Esophagus muscularis mucosa (tissue), 2 donors: ENCODE measurements at regions not wholly inside any gene's neighbourhood (a gene's known extent, or its start where the extent isn't known, plus 50 kb on each side); places are given as distances from the start of the nearest gene placed in this dataset.

Experiments used
- POLR2A ChIP-seq: fragments of 450-650 bp; IDR thresholded peaks from one replicate; pipeline ENCODE4 v1.6.1; 2017; ENCODE audit warnings: antibody characterized with exemption, moderate library complexity, mild to moderate bottlenecking, low read depth
- POLR2AphosphoS5 ChIP-seq, 2 donors: sonication (generic); formaldehyde crosslinking; IDR thresholded peaks; one replicate each; pipeline ENCODE4 v1.6.1; 2017; ENCODE audit warnings: antibody characterized with exemption in 2 of 2

- no peak for TF ChIP-seq POLR2A
- TF ChIP-seq POLR2AphosphoS5 (IDR thresholded peaks at IDR 0.05), result no peak
Observed at GRCh38 chr4:162700358-162700757, 466.3 kb downstream of the NAF1 start.
